ENCODE measurements at regions not wholly inside any gene's neighbourhood (a gene's known extent, or its start where the extent isn't known, plus 50 kb on each side); places are given as distances from the start of the nearest gene placed in this dataset.

- TF ChIP-seq TOX (CRISPR knock-in tag; IDR thresholded peaks at IDR 0.05; ENCODE audit: borderline replicate concordance) (no peak), RARB (CRISPR knock-in tag; IDR thresholded peaks at IDR 0.05) (no peak), OSR1 (CRISPR knock-in tag; IDR thresholded peaks at IDR 0.05) (no peak), TCF4 (CRISPR knock-in tag; IDR thresholded peaks at IDR 0.05; ENCODE audit: borderline replicate concordance) (no peak), PATZ1 (CRISPR knock-in tag; IDR thresholded peaks at IDR 0.05; ENCODE audit: borderline replicate concordance) (no peak), POU6F1 (CRISPR knock-in tag; IDR thresholded peaks at IDR 0.05; ENCODE audit: borderline replicate concordance, low read depth) (no peak)
These were observed 951.6 kb upstream of the POU3F3 start for GRCh38 chr2:103902347-103902746.

Data from SK-N-SH treated with all-trans-retinoic acid at 6 μM for 48 hours (cell line).